Bronchial epithelial cell (primary cell): ENCODE measurements at regions not wholly inside any gene's neighbourhood (a gene's known extent, or its start where the extent isn't known, plus 50 kb on each side); places are given as distances from the start of the nearest gene placed in this dataset.
"Not testable (repeated sequence)": the region's sequence is repeated elsewhere in the genome, so short reads cannot be mapped to it uniquely, and the experiment has no call there.

ENCODE experiments used
- DNase-seq: peaks from one replicate; pipeline ENCODE4 v3.0.0-alpha.2; 2010; ENCODE audit warnings: low read depth
- FAIRE-seq: peaks from 2 replicates; lab custom pipeline; 2011; peaks lifted over from hg19 to GRCh38; lab: Jason Lieb, UNC
- H3K27me3 ChIP-seq: 2 replicates; pipeline ENCODE4 v1.5.1; 2011; ENCODE audit warnings: low read length; ENCODE audit not compliant: control insufficient read depth, insufficient read depth
- H3K36me3 ChIP-seq: 2 replicates; pipeline ENCODE4 v1.5.1; 2011; ENCODE audit warnings: low read length; ENCODE audit not compliant: control insufficient read depth, insufficient read depth
- H3K4me3 ChIP-seq: 2 replicates; pipeline ENCODE4 v1.5.1; 2011; ENCODE audit warnings: mild to moderate bottlenecking, low read depth, low read length, control low read depth
- CTCF ChIP-seq: IDR thresholded peaks from 2 replicates; pipeline ENCODE4 v1.5.1; 2011; ENCODE audit warnings: mild to moderate bottlenecking, moderate library complexity, low read length, control low read depth, inconsistent platforms; ENCODE audit not compliant: insufficient read depth, severe bottlenecking

GRCh38 chr9:36521148-36521547, 51.5 kb upstream of the MELK start:
- FAIRE-seq (no peak), DNase-seq (no peak)
- no peaks in the 10 kb centered on the region for H3K36me3 ChIP-seq
- H3K27me3 ChIP-seq: no peaks in the 10 kb centered on the region
- no peak overlapping the region for H3K4me3 ChIP-seq
- TF ChIP-seq CTCF: no peak

- no peak overlapping the region for H3K4me3 ChIP-seq
- no peaks in the 10 kb centered on the region for H3K27me3 ChIP-seq
- no peak for TF ChIP-seq CTCF
- no peaks in the 10 kb centered on the region for H3K36me3 ChIP-seq
- DNase-seq (no peak), FAIRE-seq (no peak)
Observed at GRCh38 chr9:36517131-36517530, 55.6 kb upstream of the MELK start.

DNA sequence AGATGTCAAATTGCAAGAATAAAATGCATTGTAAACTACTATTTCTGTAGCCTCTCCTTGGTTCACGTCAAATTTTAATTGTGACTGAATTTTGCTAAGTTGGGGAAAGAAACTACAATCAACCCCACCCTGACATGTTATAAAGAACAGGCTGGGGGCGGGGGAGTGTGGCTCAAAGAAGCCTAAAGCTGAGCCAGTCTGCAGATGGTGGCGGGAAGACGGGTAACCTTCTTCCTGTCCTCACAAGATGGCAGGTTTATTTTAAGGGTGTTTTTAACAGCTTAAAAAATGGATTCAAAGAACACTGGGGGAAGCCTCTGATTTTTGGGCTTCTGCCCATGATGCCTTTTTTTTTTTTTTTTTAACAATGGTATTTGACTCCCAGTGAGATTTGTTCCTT, 68.5 kb upstream of the MELK start:
- Histone ChIP-seq H3K36me3 (no peaks in the 10 kb centered on the region), H3K27me3 (no peaks in the 10 kb centered on the region), H3K4me3 (no peak overlapping the region)
- TF ChIP-seq CTCF: no peak
- FAIRE-seq (no peak), DNase-seq (no peak)

DNA sequence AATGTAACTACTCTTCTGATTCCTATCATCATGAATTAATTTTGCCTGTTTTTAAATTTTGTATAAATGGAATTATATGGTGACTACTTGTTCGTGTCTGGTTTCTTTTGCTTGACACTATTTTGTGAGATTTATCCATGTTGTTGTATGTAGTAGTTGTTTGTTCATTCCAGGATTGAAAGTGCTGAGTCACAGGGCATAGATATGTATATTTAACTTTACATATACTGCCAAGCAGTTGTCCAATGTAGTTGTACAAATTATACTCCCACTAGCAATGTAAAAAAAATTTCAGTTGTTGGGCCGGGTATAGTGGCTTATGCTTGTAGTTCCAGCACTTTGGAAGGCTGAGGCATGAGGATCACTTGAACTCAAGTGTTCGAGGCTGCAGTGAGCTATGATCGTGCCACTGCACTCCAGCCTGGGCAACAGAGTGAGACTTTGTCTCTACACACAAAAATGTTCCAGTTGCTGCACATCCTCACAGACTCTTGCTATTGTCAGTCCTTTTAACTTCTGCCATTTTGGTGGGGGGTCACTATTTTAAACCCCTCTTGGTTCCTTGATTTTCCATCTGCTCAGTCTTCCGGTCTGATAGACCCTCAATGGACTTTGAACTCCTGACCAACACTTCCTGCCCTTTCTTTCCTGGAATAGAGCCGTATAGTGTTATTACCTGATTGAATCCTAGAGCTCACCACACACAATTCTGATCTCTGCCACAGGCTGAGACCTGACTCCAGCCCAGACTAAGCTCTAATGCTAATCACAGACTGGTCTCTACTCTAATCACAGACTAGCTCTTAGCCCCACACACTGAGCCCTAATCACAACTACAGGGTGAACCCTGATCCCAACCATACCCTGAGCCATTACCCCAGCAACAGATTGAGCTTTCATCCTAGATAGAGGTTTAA, 69.3 kb upstream of the MELK start:
- DNase-seq (peak; percentile 5), FAIRE-seq (no peak)
- no peaks in the 10 kb centered on the region for H3K27me3 ChIP-seq
- no peak overlapping the region for H3K4me3 ChIP-seq
- no peaks in the 10 kb centered on the region for H3K36me3 ChIP-seq
- no peak for TF ChIP-seq CTCF

GRCh38 chr9:36501727-36502126, 71.0 kb upstream of the MELK start:
- no peaks in the 10 kb centered on the region for H3K36me3 ChIP-seq
- no peak for DNase-seq
- H3K27me3 ChIP-seq: no peaks in the 10 kb centered on the region
- H3K4me3 ChIP-seq: no peak overlapping the region
- no peak for TF ChIP-seq CTCF
- FAIRE-seq: no peak

DNA sequence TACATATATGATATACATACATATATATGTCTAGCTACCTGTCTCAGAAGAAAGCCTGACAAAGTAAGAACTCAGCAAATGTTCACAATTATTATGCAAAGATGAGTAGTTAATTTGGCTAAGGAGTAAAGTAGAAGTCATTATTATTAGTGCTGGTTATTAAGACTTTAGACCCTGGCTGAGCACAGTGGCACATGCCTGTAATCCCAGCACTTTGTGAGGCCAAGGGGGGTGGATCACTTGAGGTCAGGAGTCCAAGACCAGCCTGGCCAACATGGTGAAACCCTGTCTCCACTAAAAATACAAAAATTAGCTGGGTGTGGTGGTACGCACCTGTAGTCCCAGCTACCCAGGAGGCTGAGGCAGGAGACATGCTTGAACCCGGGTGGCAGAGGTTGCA, 71.8 kb upstream of the MELK start:
- H3K4me3 ChIP-seq, DNase-seq, FAIRE-seq, H3K36me3 ChIP-seq, H3K27me3 ChIP-seq: not testable (repeated sequence)
